ENCODE measurements at regions not wholly inside any gene's neighbourhood (a gene's known extent, or its start where the extent isn't known, plus 50 kb on each side); places are given as distances from the start of the nearest gene placed in this dataset.

- no peak for DNase-seq (ENCODE audit: low read depth)
- TF ChIP-seq, protein P1, sequence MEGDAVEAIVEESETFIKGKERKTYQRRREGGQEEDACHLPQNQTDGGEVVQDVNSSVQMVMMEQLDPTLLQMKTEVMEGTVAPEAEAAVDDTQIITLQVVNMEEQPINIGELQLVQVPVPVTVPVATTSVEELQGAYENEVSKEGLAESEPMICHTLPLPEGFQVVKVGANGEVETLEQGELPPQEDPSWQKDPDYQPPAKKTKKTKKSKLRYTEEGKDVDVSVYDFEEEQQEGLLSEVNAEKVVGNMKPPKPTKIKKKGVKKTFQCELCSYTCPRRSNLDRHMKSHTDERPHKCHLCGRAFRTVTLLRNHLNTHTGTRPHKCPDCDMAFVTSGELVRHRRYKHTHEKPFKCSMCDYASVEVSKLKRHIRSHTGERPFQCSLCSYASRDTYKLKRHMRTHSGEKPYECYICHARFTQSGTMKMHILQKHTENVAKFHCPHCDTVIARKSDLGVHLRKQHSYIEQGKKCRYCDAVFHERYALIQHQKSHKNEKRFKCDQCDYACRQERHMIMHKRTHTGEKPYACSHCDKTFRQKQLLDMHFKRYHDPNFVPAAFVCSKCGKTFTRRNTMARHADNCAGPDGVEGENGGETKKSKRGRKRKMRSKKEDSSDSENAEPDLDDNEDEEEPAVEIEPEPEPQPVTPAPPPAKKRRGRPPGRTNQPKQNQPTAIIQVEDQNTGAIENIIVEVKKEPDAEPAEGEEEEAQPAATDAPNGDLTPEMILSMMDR (IDR thresholded peaks at IDR 0.05; ENCODE audit: insufficient read depth, low read length): no peak
- H3K4me3 ChIP-seq (ENCODE audit: low read depth, low read length): no peak overlapping the region
Observed at GRCh38 chr5:28388428-28388827, 1350.0 kb upstream of the CDH9 start.

DNA sequence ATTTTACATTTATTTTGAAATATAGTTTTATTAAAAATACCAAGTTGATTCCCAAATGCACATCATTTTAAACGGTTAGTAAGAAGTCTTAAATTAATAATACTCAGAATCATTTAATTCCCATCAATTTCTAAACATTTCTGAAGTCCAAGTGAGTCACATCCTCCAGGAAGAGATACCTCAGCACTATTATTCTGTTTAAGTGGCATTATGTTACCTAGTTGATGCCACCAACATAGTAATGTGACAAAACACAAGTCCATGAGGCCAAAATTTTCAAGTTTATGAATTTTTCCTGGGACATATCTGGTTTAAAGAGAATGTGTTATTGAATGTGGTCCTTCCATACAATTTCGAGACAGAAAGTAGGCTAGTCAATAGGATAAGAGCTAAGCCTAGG is 1348.3 kb upstream of the CDH9 start:
- TF ChIP-seq, protein P1 (IDR thresholded peaks at IDR 0.05; ENCODE audit: insufficient read depth, low read length): no peak
- DNase-seq (ENCODE audit: low read depth): no peak
- no peak overlapping the region for H3K4me3 ChIP-seq (ENCODE audit: low read depth, low read length)

DNA sequence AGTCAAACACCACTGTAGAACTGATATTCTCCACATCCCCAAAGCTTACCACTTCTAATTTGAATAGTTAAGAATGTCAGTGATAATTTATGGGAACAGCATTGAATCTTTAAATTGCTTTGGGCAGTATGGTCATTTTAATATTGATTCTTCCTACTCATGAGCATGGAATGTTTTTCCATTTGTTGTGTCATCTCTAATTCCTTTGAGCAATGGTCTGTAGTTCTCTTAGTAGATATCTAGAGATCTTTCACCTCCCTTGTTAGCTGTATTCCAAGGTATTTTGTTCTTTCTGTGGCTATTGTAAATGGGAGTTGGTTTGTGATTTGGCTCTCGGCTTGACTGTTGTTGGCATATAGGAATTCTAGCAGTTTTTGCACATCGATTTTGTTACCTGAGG is 1341.8 kb upstream of the CDH9 start:
- TF ChIP-seq, protein P1 (IDR thresholded peaks at IDR 0.05; ENCODE audit: insufficient read depth, low read length): no peak
- no peak for DNase-seq (ENCODE audit: low read depth)
- no peak overlapping the region for H3K4me3 ChIP-seq (ENCODE audit: low read depth, low read length)

GRCh38 chr5:28374492-28374967 is 1336.1 kb upstream of the CDH9 start:
- no peak overlapping the region for H3K4me3 ChIP-seq (ENCODE audit: low read depth, low read length)
- DNase-seq (ENCODE audit: low read depth): no peak
- TF ChIP-seq, protein P1 (IDR thresholded peaks at IDR 0.05; ENCODE audit: insufficient read depth, low read length): no peak

- DNase-seq (ENCODE audit: low read depth): no peak
- H3K4me3 ChIP-seq (ENCODE audit: low read depth, low read length): no peak overlapping the region
- TF ChIP-seq, protein P1 (IDR thresholded peaks at IDR 0.05; ENCODE audit: insufficient read depth, low read length): no peak
Observed at GRCh38 chr5:28370896-28371295, 1332.5 kb upstream of the CDH9 start.

GRCh38 chr5:28369418-28369817 is 1331.0 kb upstream of the CDH9 start:
- TF ChIP-seq, protein P1 (IDR thresholded peaks at IDR 0.05; ENCODE audit: insufficient read depth, low read length): no peak
- DNase-seq (ENCODE audit: low read depth): no peak
- H3K4me3 ChIP-seq (ENCODE audit: low read depth, low read length): no peak overlapping the region

- TF ChIP-seq, protein P1 (IDR thresholded peaks at IDR 0.05; ENCODE audit: insufficient read depth, low read length): no peak
- H3K4me3 ChIP-seq (ENCODE audit: low read depth, low read length): no peak overlapping the region
- no peak for DNase-seq (ENCODE audit: low read depth)
Observed at GRCh38 chr5:28355831-28356230, 1317.4 kb upstream of the CDH9 start.
